ENCODE measurements at regions not wholly inside any gene's neighbourhood (a gene's known extent, or its start where the extent isn't known, plus 50 kb on each side); places are given as distances from the start of the nearest gene placed in this dataset.

GRCh38 chr4:156656896-156657295, 314.7 kb downstream of the PDGFC start:
- no peak for TF ChIP-seq Cebpa-rat (IDR thresholded peaks at IDR 0.05)
- Histone ChIP-seq H3K4me2 (no peak overlapping the region), H4K20me1 (no peaks in the 10 kb centered on the region), H3K27me3 (no peaks in the 10 kb centered on the region), H3K9ac (no peak overlapping the region), H3K9me3 (no peaks in the 10 kb centered on the region; the same call in 1 of the 2 replicates), H3K4me3 (no peak overlapping the region), H3K4me1 (peaks cover 6% of the 10 kb centered on the region), H3K36me3 (no peaks in the 10 kb centered on the region), H3K27ac (no peak overlapping the region)

GRCh38 chr4:156654410-156654809, 317.2 kb downstream of the PDGFC start:
- peaks cover 6% of the 10 kb centered on the region for H3K4me1 ChIP-seq
- H3K27me3 ChIP-seq = no peaks in the 10 kb centered on the region
- H3K4me2 ChIP-seq = no peak overlapping the region; the same call in 1 of the 2 replicates
- no peak overlapping the region for H3K9ac ChIP-seq
- no peak overlapping the region for H3K4me3 ChIP-seq
- no peak overlapping the region for H3K27ac ChIP-seq
- peaks cover under 1% of the 10 kb centered on the region; the same call in 1 of the 2 replicates for H3K9me3 ChIP-seq
- no peak for TF ChIP-seq Cebpa-rat (IDR thresholded peaks at IDR 0.05)
- H3K36me3 ChIP-seq = no peaks in the 10 kb centered on the region
- H4K20me1 ChIP-seq = no peaks in the 10 kb centered on the region

- Histone ChIP-seq H3K27ac (no peak overlapping the region), H3K4me2 (no peak overlapping the region), H3K9me3 (no peaks in the 10 kb centered on the region), H3K9ac (no peak overlapping the region), H3K36me3 (no peaks in the 10 kb centered on the region), H3K4me3 (no peak overlapping the region), H3K27me3 (no peaks in the 10 kb centered on the region), H3K4me1 (no peaks in the 10 kb centered on the region), H4K20me1 (no peaks in the 10 kb centered on the region)
- TF ChIP-seq Cebpa-rat (IDR thresholded peaks at IDR 0.05) = no peak
Observed at GRCh38 chr4:156643826-156644225, 327.8 kb downstream of the PDGFC start.

GRCh38 chr4:156642161-156642560, 329.4 kb downstream of the PDGFC start:
- H3K36me3 ChIP-seq = no peaks in the 10 kb centered on the region
- H3K27ac ChIP-seq = no peak overlapping the region
- no peaks in the 10 kb centered on the region for H3K27me3 ChIP-seq
- no peaks in the 10 kb centered on the region for H4K20me1 ChIP-seq
- TF ChIP-seq Cebpa-rat (IDR thresholded peaks at IDR 0.05) = no peak
- H3K4me3 ChIP-seq = no peak overlapping the region
- H3K9me3 ChIP-seq = no peaks in the 10 kb centered on the region
- H3K4me2 ChIP-seq = no peak overlapping the region
- no peaks in the 10 kb centered on the region for H3K4me1 ChIP-seq
- H3K9ac ChIP-seq = no peak overlapping the region

- Histone ChIP-seq H3K4me2 (no peak overlapping the region), H3K36me3 (no peaks in the 10 kb centered on the region), H3K4me3 (no peak overlapping the region), H4K20me1 (no peaks in the 10 kb centered on the region), H3K9ac (no peak overlapping the region), H3K27ac (no peak overlapping the region), H3K9me3 (no peaks in the 10 kb centered on the region), H3K27me3 (no peaks in the 10 kb centered on the region), H3K4me1 (no peaks in the 10 kb centered on the region)
- no peak for TF ChIP-seq Cebpa-rat (IDR thresholded peaks at IDR 0.05)
Observed at GRCh38 chr4:156638925-156639605, 332.5 kb downstream of the PDGFC start.

GRCh38 chr4:156638334-156638733, 333.3 kb downstream of the PDGFC start:
- no peaks in the 10 kb centered on the region for H3K27me3 ChIP-seq
- H3K4me1 ChIP-seq = no peaks in the 10 kb centered on the region
- no peak overlapping the region for H3K4me2 ChIP-seq
- H4K20me1 ChIP-seq = no peaks in the 10 kb centered on the region
- no peaks in the 10 kb centered on the region for H3K36me3 ChIP-seq
- H3K9ac ChIP-seq = no peak overlapping the region
- H3K9me3 ChIP-seq = no peaks in the 10 kb centered on the region
- H3K27ac ChIP-seq = no peak overlapping the region
- no peak overlapping the region for H3K4me3 ChIP-seq
- TF ChIP-seq Cebpa-rat (IDR thresholded peaks at IDR 0.05) = no peak

GRCh38 chr4:156636381-156636780, 335.2 kb downstream of the PDGFC start:
- Histone ChIP-seq H3K9me3 (no peaks in the 10 kb centered on the region), H3K27me3 (no peaks in the 10 kb centered on the region), H4K20me1 (no peaks in the 10 kb centered on the region), H3K27ac (no peak overlapping the region), H3K36me3 (no peaks in the 10 kb centered on the region), H3K9ac (no peak overlapping the region), H3K4me2 (no peak overlapping the region), H3K4me3 (no peak overlapping the region), H3K4me1 (no peaks in the 10 kb centered on the region)
- TF ChIP-seq Cebpa-rat (IDR thresholded peaks at IDR 0.05) = no peak

- no peaks in the 10 kb centered on the region for H4K20me1 ChIP-seq
- H3K27me3 ChIP-seq = no peaks in the 10 kb centered on the region
- no peaks in the 10 kb centered on the region for H3K4me1 ChIP-seq
- no peak overlapping the region for H3K9ac ChIP-seq
- H3K4me2 ChIP-seq = no peak overlapping the region
- H3K36me3 ChIP-seq = no peaks in the 10 kb centered on the region
- no peaks in the 10 kb centered on the region for H3K9me3 ChIP-seq
- H3K27ac ChIP-seq = no peak overlapping the region
- no peak for TF ChIP-seq Cebpa-rat (IDR thresholded peaks at IDR 0.05)
- no peak overlapping the region for H3K4me3 ChIP-seq
Observed at GRCh38 chr4:156635051-156635450, 336.5 kb downstream of the PDGFC start.

- H3K27ac ChIP-seq = no peak overlapping the region
- H3K4me1 ChIP-seq = no peaks in the 10 kb centered on the region
- no peaks in the 10 kb centered on the region for H3K27me3 ChIP-seq
- no peak overlapping the region for H3K4me2 ChIP-seq
- no peak for TF ChIP-seq Cebpa-rat (IDR thresholded peaks at IDR 0.05)
- no peaks in the 10 kb centered on the region for H3K36me3 ChIP-seq
- no peak overlapping the region for H3K9ac ChIP-seq
- no peaks in the 10 kb centered on the region for H4K20me1 ChIP-seq
- no peak overlapping the region for H3K4me3 ChIP-seq
- H3K9me3 ChIP-seq = no peaks in the 10 kb centered on the region
Observed at GRCh38 chr4:156634612-156635011, 337.0 kb downstream of the PDGFC start.

GRCh38 chr4:156633847-156634246, 337.8 kb downstream of the PDGFC start:
- Histone ChIP-seq H3K4me1 (no peaks in the 10 kb centered on the region), H3K9ac (no peak overlapping the region), H3K4me2 (no peak overlapping the region), H3K27me3 (no peaks in the 10 kb centered on the region), H3K27ac (no peak overlapping the region), H3K4me3 (no peak overlapping the region), H3K36me3 (no peaks in the 10 kb centered on the region), H3K9me3 (no peaks in the 10 kb centered on the region), H4K20me1 (no peaks in the 10 kb centered on the region)
- no peak for TF ChIP-seq Cebpa-rat (IDR thresholded peaks at IDR 0.05)

GRCh38 chr4:156628858-156629257, 342.7 kb downstream of the PDGFC start:
- no peak overlapping the region for H3K9ac ChIP-seq
- H3K27me3 ChIP-seq = no peaks in the 10 kb centered on the region
- H3K4me2 ChIP-seq = no peak overlapping the region
- H3K27ac ChIP-seq = no peak overlapping the region
- H3K4me1 ChIP-seq = no peaks in the 10 kb centered on the region
- peaks cover 8% of the 10 kb centered on the region; the same call in 1 of the 2 replicates for H3K9me3 ChIP-seq
- TF ChIP-seq Cebpa-rat (IDR thresholded peaks at IDR 0.05) = no peak
- no peak overlapping the region for H3K4me3 ChIP-seq
- H3K36me3 ChIP-seq = no peaks in the 10 kb centered on the region
- no peaks in the 10 kb centered on the region for H4K20me1 ChIP-seq

All from BLaER1 (cell line).